ENCODE measurements at regions not wholly inside any gene's neighbourhood (a gene's known extent, or its start where the extent isn't known, plus 50 kb on each side); places are given as distances from the start of the nearest gene placed in this dataset.

DNA sequence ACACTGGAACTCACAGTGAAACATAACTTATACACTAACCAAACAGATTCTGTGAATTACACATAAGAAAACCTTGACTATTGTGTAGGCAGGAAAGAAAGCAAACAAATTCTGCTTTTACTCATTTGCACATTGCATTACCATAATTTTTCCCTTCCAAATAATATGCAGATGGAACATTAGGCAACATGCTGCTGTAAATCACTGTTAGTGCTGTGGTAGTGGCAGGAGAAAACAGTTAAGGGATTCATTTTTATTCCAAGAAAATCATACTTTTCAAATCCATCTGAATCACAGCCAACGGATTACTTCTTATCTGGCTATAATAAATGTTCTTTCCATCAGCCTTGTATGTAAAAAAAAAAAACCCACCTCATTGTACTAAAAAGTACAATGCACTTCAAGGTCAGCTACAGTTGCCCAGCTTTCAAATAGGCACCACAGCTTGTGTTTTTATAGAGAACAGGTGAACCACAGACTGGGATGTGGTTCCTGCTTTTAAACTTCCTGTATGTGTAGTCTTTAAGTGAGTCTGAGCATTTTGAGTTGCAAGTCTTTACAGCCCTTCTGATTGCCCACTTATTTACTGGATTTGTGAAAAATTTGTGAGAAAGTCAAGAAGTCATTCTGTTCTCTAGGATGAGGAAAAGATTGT lies 590.0 kb upstream of the SEMA3D start:
- Histone ChIP-seq H3K9ac (ENCODE audit: insufficient read length, low read depth) (no peak overlapping the region), H3K36me3 (ENCODE audit: insufficient read depth, insufficient read length, low read length) (no peaks in the 10 kb centered on the region), H3K4me1 (ENCODE audit: insufficient read depth, insufficient read length) (no peaks in the 10 kb centered on the region), H3K9me3 (ENCODE audit: insufficient read depth, low read length) (no peaks in the 10 kb centered on the region), H3K4me3 (ENCODE audit: insufficient read length, low read depth) (no peak overlapping the region), H3K27me3 (ENCODE audit: insufficient read depth, insufficient read length) (no peaks in the 10 kb centered on the region)
- DNase-seq (ENCODE audit: low read depth, low spot score): no peak
- TF ChIP-seq SUZ12 (IDR thresholded peaks at IDR 0.05; ENCODE audit: extremely low read depth, insufficient read depth, insufficient read length): no peak
- TF ChIP-seq YY1 (IDR thresholded peaks at IDR 0.05; ENCODE audit: insufficient read depth, insufficient read length): no peak
- no peak for TF ChIP-seq ZNF274 (IDR thresholded peaks at IDR 0.05; ENCODE audit: low read depth, low read length)

DNA sequence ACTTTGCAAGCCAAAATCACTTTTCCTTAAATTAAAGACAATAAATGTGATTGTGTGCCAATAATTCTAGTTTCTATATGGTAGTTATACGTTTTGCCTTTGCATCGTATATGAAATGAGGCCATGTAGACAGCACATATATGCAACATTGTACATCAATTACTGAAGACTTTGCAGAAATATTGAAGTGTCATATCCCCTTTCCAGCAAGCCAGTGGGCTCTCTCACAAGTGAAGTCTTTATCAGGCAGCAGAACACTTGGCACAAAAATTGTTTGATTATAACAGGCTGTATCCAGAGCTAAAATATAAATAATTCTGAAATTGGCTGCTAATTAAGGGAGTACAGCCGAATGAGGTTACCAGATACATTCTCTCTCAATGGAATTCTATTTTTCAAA lies 588.6 kb upstream of the SEMA3D start:
- DNase-seq (ENCODE audit: low read depth, low spot score): no peak
- Histone ChIP-seq H3K36me3 (ENCODE audit: insufficient read depth, insufficient read length, low read length) (no peaks in the 10 kb centered on the region), H3K4me1 (ENCODE audit: insufficient read depth, insufficient read length) (no peaks in the 10 kb centered on the region), H3K4me3 (ENCODE audit: insufficient read length, low read depth) (no peak overlapping the region), H3K9me3 (ENCODE audit: insufficient read depth, low read length) (no peaks in the 10 kb centered on the region), H3K9ac (ENCODE audit: insufficient read length, low read depth) (no peak overlapping the region), H3K27me3 (ENCODE audit: insufficient read depth, insufficient read length) (no peaks in the 10 kb centered on the region)
- TF ChIP-seq YY1 (IDR thresholded peaks at IDR 0.05; ENCODE audit: insufficient read depth, insufficient read length) (no peak), SUZ12 (IDR thresholded peaks at IDR 0.05; ENCODE audit: extremely low read depth, insufficient read depth, insufficient read length) (no peak), ZNF274 (IDR thresholded peaks at IDR 0.05; ENCODE audit: low read depth, low read length) (no peak)

DNA sequence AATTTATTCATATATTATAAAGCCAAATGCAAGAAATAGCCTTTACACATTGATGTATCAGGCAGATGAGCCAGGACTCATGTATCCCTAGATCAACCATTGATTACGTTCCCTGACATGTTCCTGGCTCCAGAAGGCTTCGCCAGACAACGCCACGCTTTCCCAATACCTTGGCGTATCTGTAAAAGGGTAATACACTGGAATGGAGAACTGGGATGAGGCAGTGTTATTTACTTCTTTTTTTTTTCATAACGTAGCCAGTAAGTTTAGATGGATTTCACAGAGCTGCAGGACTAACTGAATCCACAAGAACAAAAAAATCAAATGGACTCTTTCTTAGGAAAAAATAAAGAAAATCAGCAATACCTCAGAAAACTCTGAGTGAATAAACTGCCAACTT lies 588.1 kb upstream of the SEMA3D start:
- no peaks in the 10 kb centered on the region for H3K4me1 ChIP-seq (ENCODE audit: insufficient read depth, insufficient read length)
- no peaks in the 10 kb centered on the region for H3K27me3 ChIP-seq (ENCODE audit: insufficient read depth, insufficient read length)
- H3K36me3 ChIP-seq (ENCODE audit: insufficient read depth, insufficient read length, low read length): no peaks in the 10 kb centered on the region
- H3K9ac ChIP-seq (ENCODE audit: insufficient read length, low read depth): no peak overlapping the region
- DNase-seq (ENCODE audit: low read depth, low spot score): no peak
- H3K9me3 ChIP-seq (ENCODE audit: insufficient read depth, low read length): no peaks in the 10 kb centered on the region
- no peak overlapping the region for H3K4me3 ChIP-seq (ENCODE audit: insufficient read length, low read depth)
- TF ChIP-seq ZNF274 (IDR thresholded peaks at IDR 0.05; ENCODE audit: low read depth, low read length) (no peak), SUZ12 (IDR thresholded peaks at IDR 0.05; ENCODE audit: extremely low read depth, insufficient read depth, insufficient read length) (no peak), YY1 (IDR thresholded peaks at IDR 0.05; ENCODE audit: insufficient read depth, insufficient read length) (no peak)

DNA sequence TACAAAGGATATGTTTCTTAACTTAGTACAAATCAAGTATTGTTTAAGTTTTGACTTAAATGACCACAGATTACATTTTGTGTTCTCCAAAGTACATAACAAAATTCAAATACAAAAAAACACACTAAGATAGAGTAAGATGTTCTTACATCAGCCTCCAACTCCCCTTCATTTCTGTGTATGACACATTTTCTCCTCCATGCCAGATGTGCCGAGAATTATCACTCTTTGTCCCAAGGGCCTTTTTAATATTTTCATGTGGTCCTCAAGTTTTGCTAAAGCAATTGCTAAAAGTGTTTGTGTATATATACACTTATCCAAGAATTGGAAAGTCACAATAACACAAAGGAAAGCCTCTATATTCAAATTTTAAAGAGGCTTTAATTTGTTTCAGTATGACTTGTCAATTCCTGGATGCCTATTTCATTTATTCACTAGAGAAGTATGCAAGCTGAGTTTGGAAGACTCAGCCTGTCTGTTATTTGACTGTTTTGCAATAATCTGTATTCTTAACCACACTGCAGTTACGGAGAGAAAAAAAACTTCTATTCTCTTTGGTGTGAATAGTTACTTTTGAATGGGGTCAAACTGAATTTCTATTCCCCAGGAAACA lies 586.4 kb upstream of the SEMA3D start:
- no peak for TF ChIP-seq YY1 (IDR thresholded peaks at IDR 0.05; ENCODE audit: insufficient read depth, insufficient read length)
- no peak for TF ChIP-seq ZNF274 (IDR thresholded peaks at IDR 0.05; ENCODE audit: low read depth, low read length)
- TF ChIP-seq SUZ12 (IDR thresholded peaks at IDR 0.05; ENCODE audit: extremely low read depth, insufficient read depth, insufficient read length): no peak
- no peak for DNase-seq (ENCODE audit: low read depth, low spot score)
- Histone ChIP-seq H3K4me1 (ENCODE audit: insufficient read depth, insufficient read length) (no peaks in the 10 kb centered on the region), H3K36me3 (ENCODE audit: insufficient read depth, insufficient read length, low read length) (no peaks in the 10 kb centered on the region), H3K4me3 (ENCODE audit: insufficient read length, low read depth) (no peak overlapping the region), H3K27me3 (ENCODE audit: insufficient read depth, insufficient read length) (no peaks in the 10 kb centered on the region), H3K9ac (ENCODE audit: insufficient read length, low read depth) (no peak overlapping the region), H3K9me3 (ENCODE audit: insufficient read depth, low read length) (no peaks in the 10 kb centered on the region)

DNA sequence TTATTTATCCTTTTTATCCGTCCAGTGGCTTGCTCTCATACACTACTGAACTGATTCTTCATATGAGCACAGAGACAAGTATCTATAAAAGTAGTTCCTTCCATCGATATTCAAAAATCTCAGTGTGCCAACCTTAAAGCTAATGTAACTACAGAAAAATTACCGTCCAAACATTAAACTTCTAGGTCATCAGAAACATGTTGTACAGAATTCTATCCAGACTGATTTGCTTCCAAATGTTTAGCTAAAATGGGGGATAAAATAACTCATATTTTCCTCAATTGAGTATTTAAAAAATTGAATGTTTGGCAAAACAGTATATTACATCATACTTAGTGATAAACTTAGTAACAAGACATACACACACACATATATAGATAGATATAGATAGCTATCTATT lies 584.7 kb upstream of the SEMA3D start:
- H3K36me3 ChIP-seq (ENCODE audit: insufficient read depth, insufficient read length, low read length): no peaks in the 10 kb centered on the region
- no peaks in the 10 kb centered on the region for H3K27me3 ChIP-seq (ENCODE audit: insufficient read depth, insufficient read length)
- DNase-seq (ENCODE audit: low read depth, low spot score): no peak
- no peaks in the 10 kb centered on the region for H3K9me3 ChIP-seq (ENCODE audit: insufficient read depth, low read length)
- TF ChIP-seq ZNF274 (IDR thresholded peaks at IDR 0.05; ENCODE audit: low read depth, low read length) (no peak), YY1 (IDR thresholded peaks at IDR 0.05; ENCODE audit: insufficient read depth, insufficient read length) (no peak), SUZ12 (IDR thresholded peaks at IDR 0.05; ENCODE audit: extremely low read depth, insufficient read depth, insufficient read length) (no peak)
- no peak overlapping the region for H3K9ac ChIP-seq (ENCODE audit: insufficient read length, low read depth)
- H3K4me1 ChIP-seq (ENCODE audit: insufficient read depth, insufficient read length): no peaks in the 10 kb centered on the region
- H3K4me3 ChIP-seq (ENCODE audit: insufficient read length, low read depth): no peak overlapping the region

DNA sequence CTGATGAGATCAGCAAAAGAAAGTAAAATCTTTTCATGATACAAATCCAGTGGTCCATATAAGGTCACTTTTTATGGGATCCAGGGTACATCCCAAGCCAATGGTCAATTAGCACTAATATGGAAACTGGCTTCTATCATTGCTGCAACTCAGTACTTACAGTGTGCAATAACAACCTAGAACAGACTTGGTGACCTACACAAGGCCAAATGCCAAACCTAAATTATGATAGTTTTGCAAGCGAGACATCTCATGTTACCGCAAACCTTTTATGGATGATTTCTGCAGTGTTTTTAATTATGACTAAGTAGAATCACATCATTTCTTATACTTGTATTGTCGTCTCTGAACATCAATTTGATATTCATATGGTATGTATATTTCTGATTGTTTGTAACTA lies 583.5 kb upstream of the SEMA3D start:
- no peak for TF ChIP-seq ZNF274 (IDR thresholded peaks at IDR 0.05; ENCODE audit: low read depth, low read length)
- TF ChIP-seq SUZ12 (IDR thresholded peaks at IDR 0.05; ENCODE audit: extremely low read depth, insufficient read depth, insufficient read length): no peak
- no peak for TF ChIP-seq YY1 (IDR thresholded peaks at IDR 0.05; ENCODE audit: insufficient read depth, insufficient read length)
- H3K4me1 ChIP-seq (ENCODE audit: insufficient read depth, insufficient read length): no peaks in the 10 kb centered on the region
- no peak for DNase-seq (ENCODE audit: low read depth, low spot score)
- H3K4me3 ChIP-seq (ENCODE audit: insufficient read length, low read depth): no peak overlapping the region
- no peaks in the 10 kb centered on the region for H3K27me3 ChIP-seq (ENCODE audit: insufficient read depth, insufficient read length)
- no peaks in the 10 kb centered on the region for H3K36me3 ChIP-seq (ENCODE audit: insufficient read depth, insufficient read length, low read length)
- H3K9me3 ChIP-seq (ENCODE audit: insufficient read depth, low read length): no peaks in the 10 kb centered on the region
- no peak overlapping the region for H3K9ac ChIP-seq (ENCODE audit: insufficient read length, low read depth)

DNA sequence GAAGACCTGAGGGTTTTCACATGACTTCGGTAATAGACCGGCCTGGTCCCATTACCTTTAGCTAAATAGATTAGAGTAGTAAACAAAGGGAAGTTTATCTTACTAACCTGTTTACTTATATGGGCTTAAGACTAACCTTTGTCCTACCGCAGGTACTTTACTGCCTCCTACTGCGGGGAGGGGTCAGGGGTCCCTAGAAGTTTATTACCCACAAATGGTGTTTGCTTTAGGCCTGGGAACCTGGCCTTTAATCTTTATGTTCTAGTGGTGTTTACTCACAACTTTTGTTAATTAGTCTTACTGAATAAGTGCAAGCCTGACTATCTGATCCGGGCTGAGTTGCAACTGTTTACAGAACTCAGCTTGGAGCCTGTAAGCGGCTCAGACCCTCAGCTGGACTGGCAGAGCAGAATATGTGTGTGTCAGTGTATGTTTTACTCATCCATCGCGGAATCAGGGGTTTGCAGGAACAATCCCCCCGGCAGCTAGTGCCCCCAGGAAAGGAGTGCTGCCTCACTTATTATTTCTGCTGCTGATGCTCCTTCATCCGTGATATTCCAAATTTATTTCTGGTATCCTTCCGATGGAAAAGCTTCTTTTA lies 578.9 kb upstream of the SEMA3D start:
- DNase-seq (ENCODE audit: low read depth, low spot score): no peak
- H3K9me3 ChIP-seq (ENCODE audit: insufficient read depth, low read length): no peaks in the 10 kb centered on the region
- TF ChIP-seq SUZ12 (IDR thresholded peaks at IDR 0.05; ENCODE audit: extremely low read depth, insufficient read depth, insufficient read length) (no peak), YY1 (IDR thresholded peaks at IDR 0.05; ENCODE audit: insufficient read depth, insufficient read length) (no peak), ZNF274 (IDR thresholded peaks at IDR 0.05; ENCODE audit: low read depth, low read length) (no peak)
- H3K4me3 ChIP-seq (ENCODE audit: insufficient read length, low read depth): no peak overlapping the region
- H3K9ac ChIP-seq (ENCODE audit: insufficient read length, low read depth): no peak overlapping the region
- no peaks in the 10 kb centered on the region for H3K4me1 ChIP-seq (ENCODE audit: insufficient read depth, insufficient read length)
- H3K36me3 ChIP-seq (ENCODE audit: insufficient read depth, insufficient read length, low read length): no peaks in the 10 kb centered on the region
- H3K27me3 ChIP-seq (ENCODE audit: insufficient read depth, insufficient read length): no peaks in the 10 kb centered on the region
